H1 (cell line): ENCODE measurements at regions not wholly inside any gene's neighbourhood (a gene's known extent, or its start where the extent isn't known, plus 50 kb on each side); places are given as distances from the start of the nearest gene placed in this dataset.

Experiments
- CTCF ChIA-PET: fragments of 300-600 bp; sonication (Branson Sonifier 250); formaldehyde crosslinking; loops from one replicate; lab custom pipeline; 2021; ENCODE audit not compliant: partially characterized antibody; lab: Charles Lee
- POLR2A ChIA-PET: fragments of 300-600 bp; sonication (Branson Sonifier 250); formaldehyde crosslinking; loops from one replicate; lab custom pipeline; 2021; ENCODE audit warnings: inconsistent platforms; ENCODE audit not compliant: partially characterized antibody; lab: Charles Lee
- DNase-seq, 2 experiments: peaks; one replicate each; pipeline versions ENCODE4 v3.0.0 to v3.0.0-alpha.2; 2010 to 2022; ENCODE audit warnings: low spot score in 2 of 2, low read depth in 1 of 2, mixed read lengths in 1 of 2
- FAIRE-seq: peaks from 2 replicates; lab custom pipeline; 2011; peaks lifted over from hg19 to GRCh38; lab: Jason Lieb, UNC
- H2AFZ ChIP-seq: 2 replicates; pipeline ENCODE4 v1.8.1; 2012; ENCODE audit warnings: low read length, inconsistent platforms
- H2AK5ac ChIP-seq: 2 replicates; pipeline ENCODE4 v1.6.1; 2013; ENCODE audit warnings: low read depth, low read length
- H2BK120ac ChIP-seq: replicated peaks from 2 replicates; pipeline ENCODE3; 2013; ENCODE audit warnings: low read depth, low read length, inconsistent platforms
- H2BK12ac ChIP-seq: 2 replicates; pipeline ENCODE4 v1.6.1; 2013; ENCODE audit warnings: low read depth, low read length
- H2BK15ac ChIP-seq: 2 replicates; pipeline ENCODE4 v1.6.1; 2013; ENCODE audit warnings: low read length
- H2BK20ac ChIP-seq: 2 replicates; pipeline ENCODE4 v1.6.1; 2013; ENCODE audit warnings: low read length
- H2BK5ac ChIP-seq: 2 replicates; pipeline ENCODE4 v1.6.1; 2013; ENCODE audit warnings: low read depth, low read length
- H3K14ac ChIP-seq: 2 replicates; pipeline ENCODE4 v1.6.1; 2013; ENCODE audit warnings: inconsistent platforms; ENCODE audit not compliant: insufficient read length
- H3K18ac ChIP-seq: 2 replicates; pipeline ENCODE4 v1.6.1; 2013; ENCODE audit warnings: low read length; ENCODE audit errors: extremely low read depth
- H3K23ac ChIP-seq: 2 replicates; pipeline ENCODE4 v1.6.1; 2013; ENCODE audit warnings: inconsistent platforms; ENCODE audit not compliant: insufficient read length
- H3K23me2 ChIP-seq: 2 replicates; pipeline ENCODE4 v1.6.1; 2013; ENCODE audit warnings: low read depth, low read length
- H3K27ac ChIP-seq: 2 replicates; pipeline ENCODE4 v1.6.1; 2011; ENCODE audit warnings: low read depth, low read length, inconsistent platforms
- H3K27me3 ChIP-seq, 4 experiments: replicated peaks in 1 of 4; 1 replicate in 1 of 4; 2 replicates in 3 of 4; pipeline versions ENCODE4 v1.6.1 to v1.8.1; 2011 to 2013; ENCODE audit warnings: low read length in 3 of 4, mild to moderate bottlenecking in 3 of 4, inconsistent platforms in 2 of 4, mixed read lengths in 2 of 4, moderate library complexity in 1 of 4; ENCODE audit not compliant: control insufficient read depth in 3 of 4, insufficient read depth in 3 of 4; ENCODE audit errors: extremely low read depth in 1 of 4
- H3K36me3 ChIP-seq, 4 experiments: 2 replicates each; pipeline versions ENCODE4 v1.6.1 to v1.8.1; 2011 to 2013; ENCODE audit warnings: mild to moderate bottlenecking in 4 of 4, low read length in 3 of 4, moderate library complexity in 2 of 4, control low read depth in 1 of 4, inconsistent platforms in 1 of 4; ENCODE audit not compliant: insufficient read depth in 4 of 4, control insufficient read depth in 2 of 4
- H3K4ac ChIP-seq: replicated peaks from 2 replicates; pipeline ENCODE3; 2013; ENCODE audit warnings: low read length, low read depth, mixed read lengths, inconsistent platforms; ENCODE audit not compliant: insufficient read length
- H3K4me1 ChIP-seq, 4 experiments: replicated peaks in 1 of 4; 1 replicate in 1 of 4; 2 replicates in 3 of 4; pipeline versions ENCODE4 v1.6.1 to v1.8.1; 2011 to 2013; ENCODE audit warnings: low read length in 3 of 4, inconsistent platforms in 2 of 4, mixed read lengths in 1 of 4; ENCODE audit not compliant: insufficient read depth in 4 of 4, control insufficient read depth in 3 of 4
- H3K4me2 ChIP-seq, 2 experiments: 2 replicates each; pipeline versions ENCODE4 v1.6.1 to v1.8.1; 2011 to 2013; ENCODE audit warnings: low read depth in 2 of 2, low read length in 2 of 2, control low read depth in 1 of 2, inconsistent platforms in 1 of 2, mild to moderate bottlenecking in 1 of 2; ENCODE audit not compliant: insufficient read depth in 1 of 2
- H3K4me3 ChIP-seq, 4 experiments: fragments of 200-600, 300-600 bp in 1 of 4; sonication (generic), shearing (Covaris generic), sonication (Bioruptor Twin) in 1 of 4; 2 replicates each; pipeline versions ENCODE4 v1.5.1 to v1.8.1; 2011 to 2016; ENCODE audit warnings: low read length in 4 of 4, low read depth in 3 of 4, control low read depth in 2 of 4, inconsistent platforms in 2 of 4, mild to moderate bottlenecking in 2 of 4, mixed read lengths in 1 of 4, moderate library complexity in 1 of 4; ENCODE audit not compliant: insufficient read depth in 2 of 4; ENCODE audit errors: extremely low read depth in 1 of 4
- H3K56ac ChIP-seq: replicated peaks from 2 replicates; pipeline ENCODE3; 2013; ENCODE audit warnings: low read depth, mild to moderate bottlenecking, mixed read lengths, low read length, inconsistent platforms; ENCODE audit not compliant: insufficient read length
- H3K79me1 ChIP-seq: 2 replicates; pipeline ENCODE4 v1.6.1; 2013; ENCODE audit warnings: low read depth, low read length, control low read depth
- H3K79me2 ChIP-seq, 2 experiments: 2 replicates each; pipeline versions ENCODE4 v1.6.1 to v1.8.1; 2012 to 2013; ENCODE audit warnings: low read length in 2 of 2, mild to moderate bottlenecking in 2 of 2, inconsistent platforms in 1 of 2; ENCODE audit not compliant: insufficient read depth in 2 of 2, control insufficient read depth in 1 of 2
- H3K9ac ChIP-seq, 4 experiments: replicated peaks in 1 of 4; 1 replicate in 1 of 4; 2 replicates in 3 of 4; pipeline versions ENCODE4 v1.6.1 to v1.8.1; 2011 to 2013; ENCODE audit warnings: low read depth in 3 of 4, low read length in 3 of 4, control low read depth in 2 of 4, mild to moderate bottlenecking in 2 of 4, moderate library complexity in 2 of 4, inconsistent platforms in 1 of 4; ENCODE audit errors: extremely low read depth in 1 of 4
- H3K9me3 ChIP-seq, 2 experiments: 2 replicates each; pipeline versions ENCODE4 v1.6.1 to v1.8.1; 2012 to 2013; ENCODE audit warnings: mild to moderate bottlenecking in 2 of 2, moderate library complexity in 2 of 2, control low read depth in 1 of 2, inconsistent platforms in 1 of 2, low read depth in 1 of 2, low read length in 1 of 2, mixed read lengths in 1 of 2; ENCODE audit not compliant: insufficient read depth in 2 of 2
- H4K20me1 ChIP-seq, 2 experiments: replicated peaks in 1 of 2; 2 replicates each; pipeline versions ENCODE3 to v1.8.1; 2011 to 2013; ENCODE audit warnings: inconsistent platforms in 2 of 2, low read length in 2 of 2, mild to moderate bottlenecking in 1 of 2; ENCODE audit not compliant: insufficient read depth in 2 of 2, control insufficient read depth in 1 of 2
- H4K5ac ChIP-seq: 2 replicates; pipeline ENCODE4 v1.6.1; 2013; ENCODE audit warnings: low read length, low read depth, mixed read lengths, inconsistent platforms; ENCODE audit not compliant: insufficient read length
- H4K8ac ChIP-seq: 2 replicates; pipeline ENCODE4 v1.8.0; 2013; ENCODE audit warnings: mild to moderate bottlenecking, moderate library complexity, low read length, inconsistent platforms; ENCODE audit not compliant: insufficient read depth; ENCODE audit errors: extremely low read depth
- H4K91ac ChIP-seq: replicated peaks from 2 replicates; pipeline ENCODE3; 2013; ENCODE audit warnings: low read length, mixed read lengths, inconsistent platforms; ENCODE audit not compliant: insufficient read length
- CBX5 ChIP-seq: fragments of 300-800, 300-1000 bp; sonication (generic); IDR thresholded peaks from 2 replicates; pipeline ENCODE4 v1.7.1; 2016; ENCODE audit warnings: antibody characterized with exemption, low read length, low read depth
- CBX8 ChIP-seq: fragments of 300-800, 300-1000 bp; sonication (generic); IDR thresholded peaks from 2 replicates; pipeline ENCODE4 v1.7.1; 2016; ENCODE audit warnings: low read depth, low read length, borderline replicate concordance
- CHD1 ChIP-seq: IDR thresholded peaks from 2 replicates; pipeline ENCODE4 v1.6.1; 2012; ENCODE audit warnings: low read depth, low read length, improper control_type of control experiment
- E2F6 ChIP-seq: IDR thresholded peaks from 2 replicates; pipeline ENCODE4 v1.6.1; 2012; ENCODE audit warnings: inconsistent platforms
- EP300 ChIP-seq, 2 experiments: IDR thresholded peaks; 1 replicate in 1 of 2; 2 replicates in 1 of 2; pipeline ENCODE4 v1.6.1; 2011 to 2012; ENCODE audit warnings: low read depth in 2 of 2, low read length in 2 of 2, mild to moderate bottlenecking in 2 of 2, borderline replicate concordance in 1 of 2, inconsistent platforms in 1 of 2, moderate library complexity in 1 of 2
- GABPA ChIP-seq: IDR thresholded peaks from 2 replicates; pipeline ENCODE4 v1.6.1; 2011; ENCODE audit warnings: mild to moderate bottlenecking, low read length, moderate library complexity, borderline replicate concordance; ENCODE audit not compliant: insufficient read depth
- KDM5A ChIP-seq: fragments of 200-600 bp; IDR thresholded peaks from 2 replicates; pipeline ENCODE4 v1.7.1; 2012; ENCODE audit warnings: mild to moderate bottlenecking, low read length, inconsistent platforms, mixed read lengths
- PHF8 ChIP-seq: fragments of 200-600 bp; sonication (generic); conservative IDR thresholded peaks from 2 replicates; pipeline ENCODE4 v1.7.1; 2012; ENCODE audit warnings: low read depth, mild to moderate bottlenecking, inconsistent platforms, low read length, moderate library complexity
- RAD21 ChIP-seq, 2 experiments: IDR thresholded peaks in 1 of 2; conservative IDR thresholded peaks in 1 of 2; 2 replicates each; pipeline ENCODE4 v1.6.1; 2011; ENCODE audit warnings: low read depth in 2 of 2, low read length in 2 of 2, improper control_type of control experiment in 1 of 2, inconsistent platforms in 1 of 2, mild to moderate bottlenecking in 1 of 2, moderate library complexity in 1 of 2
- RXRA ChIP-seq: IDR thresholded peaks from 2 replicates; pipeline ENCODE4 v1.6.1; 2011; ENCODE audit warnings: low read depth, mild to moderate bottlenecking, low read length, moderate library complexity; ENCODE audit not compliant: insufficient read depth
- YY1 ChIP-seq: IDR thresholded peaks from 2 replicates; pipeline ENCODE4 v1.6.1; 2011; ENCODE audit warnings: low read depth, mild to moderate bottlenecking, low read length
- WGBS, 2 experiments: shearing (Covaris generic) in 1 of 2; methylation state at CpG; one replicate each; pipeline versions ENCODE4 v1.1.6 to v1.1.7; 2013 to 2015; ENCODE audit warnings: low lambda C conversion rate in 2 of 2, mixed read lengths in 2 of 2, inconsistent platforms in 1 of 2, low coverage in 1 of 2, missing lambda C conversion rate in 1 of 2; ENCODE audit not compliant: insufficient replicate concordance in 2 of 2, insufficient coverage in 1 of 2, insufficient read length in 1 of 2; ENCODE audit errors: extremely low coverage in 1 of 2, missing lambda C conversion rate in 1 of 2; 5-methylcytosine and 5-hydroxymethylcytosine counted together
- TF ChIP-seq, protein P1 (sequence below): IDR thresholded peaks from 2 replicates; pipeline ENCODE4 v1.6.1; 2011; ENCODE audit warnings: low read depth, mild to moderate bottlenecking, low read length; ENCODE audit not compliant: insufficient read depth

DNA sequence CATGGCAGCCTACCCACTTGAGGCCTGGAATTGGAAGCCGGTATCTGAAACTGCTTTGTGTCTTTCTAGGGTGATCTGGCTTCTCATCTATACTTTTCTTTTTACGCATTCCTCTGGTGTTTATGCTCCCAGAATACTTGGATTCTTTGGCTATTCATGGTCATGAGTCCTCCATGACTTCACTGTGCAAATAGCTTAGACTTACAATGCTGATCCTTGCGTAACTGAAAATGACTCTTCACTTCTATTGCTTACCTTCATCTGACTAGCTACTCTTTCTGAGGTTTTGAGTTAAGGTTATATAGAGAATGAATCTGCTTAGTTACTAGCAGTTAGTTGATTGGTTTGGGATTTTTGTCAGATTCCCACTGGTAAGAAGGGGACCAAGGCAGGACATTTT lies 121.7 kb upstream of the NOVA1 start:
- H3K79me1 ChIP-seq: no peaks in the 10 kb centered on the region
- DNase-seq: no peak
- no peak overlapping the region for H4K5ac ChIP-seq
- H2BK5ac ChIP-seq: no peak overlapping the region
- H3K4me1 ChIP-seq: no peaks in the 10 kb centered on the region
- POLR2A ChIA-PET: no interaction called here
- H3K4ac ChIP-seq: no peak overlapping the region
- H2AK5ac ChIP-seq: no peak overlapping the region
- H3K27me3 ChIP-seq: no peaks in the 10 kb centered on the region
- CTCF ChIA-PET: interaction anchor here (2.0 kb wide), 1 partner anchor 11 kb away, joined by 10 read pairs; no protein-coding TSS in a partner anchor
- no peak overlapping the region for H3K18ac ChIP-seq
- no peak overlapping the region for H2BK120ac ChIP-seq
- FAIRE-seq: no peak
- H3K23me2 ChIP-seq: no peaks in the 10 kb centered on the region
- no peak overlapping the region for H4K91ac ChIP-seq
- no peak overlapping the region for H2AFZ ChIP-seq
- H2BK20ac ChIP-seq: no peak overlapping the region
- H3K56ac ChIP-seq: no peak overlapping the region
- H3K4me2 ChIP-seq: no peak overlapping the region
- H3K23ac ChIP-seq: no peak overlapping the region
- no peak overlapping the region for H3K14ac ChIP-seq
- no peak overlapping the region for H2BK15ac ChIP-seq
- no peak overlapping the region for H3K9ac ChIP-seq
- no peak overlapping the region for H3K27ac ChIP-seq
- no peaks in the 10 kb centered on the region for H3K9me3 ChIP-seq
- no peak overlapping the region for H4K8ac ChIP-seq
- no peak overlapping the region for H2BK12ac ChIP-seq
- WGBS, 2 experiments: 84% methylated on average over 3 of the region's 3 CpGs; no CpG with 5 or more reads in 1 of the 2 experiments
- no peak overlapping the region for H3K4me3 ChIP-seq
- peaks cover 0 to 2% of the 10 kb centered on the region in 2 experiments for H4K20me1 ChIP-seq
- no peaks in the 10 kb centered on the region for H3K79me2 ChIP-seq
- no peaks in the 10 kb centered on the region for H3K36me3 ChIP-seq
- no peak for TF ChIP-seq RXRA
- TF ChIP-seq RAD21 (IDR thresholded peaks at IDR 0.05 in 1 of 2, conservative IDR thresholded peaks at IDR 0.05 in 1 of 2; ENCODE audit: low read depth in 2 of 2, low read length in 2 of 2): no peak
- TF ChIP-seq PHF8: no peak
- no peak for TF ChIP-seq CBX5
- no peak for TF ChIP-seq CHD1
- TF ChIP-seq YY1: no peak
- TF ChIP-seq EP300 (IDR thresholded peaks at IDR 0.05; ENCODE audit: borderline replicate concordance in 1 of 2, low read depth in 2 of 2, low read length in 2 of 2): no peak
- TF ChIP-seq, protein P1, sequence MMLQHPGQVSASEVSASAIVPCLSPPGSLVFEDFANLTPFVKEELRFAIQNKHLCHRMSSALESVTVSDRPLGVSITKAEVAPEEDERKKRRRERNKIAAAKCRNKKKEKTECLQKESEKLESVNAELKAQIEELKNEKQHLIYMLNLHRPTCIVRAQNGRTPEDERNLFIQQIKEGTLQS: no peak
- TF ChIP-seq KDM5A: no peak
- TF ChIP-seq CBX8: no peak
- no peak for TF ChIP-seq GABPA
- no peak for TF ChIP-seq E2F6
